HCT116 (cell line): ENCODE measurements at regions not wholly inside any gene's neighbourhood (a gene's known extent, or its start where the extent isn't known, plus 50 kb on each side); places are given as distances from the start of the nearest gene placed in this dataset.

Experiments used
- ATAC-seq: fragments of 200-7000 bp; cut with Tn5 transposase; 2 replicates; pipeline ENCODE4 v1.9.1; 2020; ENCODE audit warnings: mild to moderate bottlenecking, moderate library complexity
- BruUV-seq: library from RNA; stranded (reverse); fragments of 400-500 nt; replicated peaks from 2 replicates; lab custom pipeline; 2021; lab: Mats Ljungman, UMichigan
- CTCF ChIA-PET: fragments of 300-600 bp; sonication (Branson Sonifier 250); formaldehyde crosslinking; loops from one replicate; lab custom pipeline; 2021; ENCODE audit warnings: antibody characterized with exemption; lab: Charles Lee
- POLR2A ChIA-PET: fragments of 300-600, 350-600 bp; sonication (Branson Sonifier 250); formaldehyde crosslinking; loops from one replicate; lab custom pipeline; 2021; ENCODE audit warnings: antibody characterized with exemption; lab: Charles Lee
- RAD21 ChIA-PET, 2 experiments: fragments of 300-600 bp; sonication (Branson Sonifier 250); formaldehyde crosslinking; loops; one replicate each; lab custom pipeline; 2023; ENCODE audit warnings: low total read pairs in 2 of 2; ENCODE audit not compliant: uncharacterized antibody in 2 of 2, unreplicated experiment in 2 of 2, low non-redundant PET in 1 of 2; lab: Charles Lee
- DNase-seq: peaks from one replicate; pipeline ENCODE4 v3.0.0-alpha.2; 2010; ENCODE audit warnings: low read depth, low spot score
- H2AFZ ChIP-seq: fragments of 200-600 bp; shearing (Covaris generic), sonication (generic); 2 replicates; pipeline ENCODE4 v1.6.1; 2017; ENCODE audit warnings: low read depth, mixed run types, mixed read lengths, antibody characterized with exemption, low read length; ENCODE audit not compliant: poor library complexity, severe bottlenecking
- H3K27ac ChIP-seq: 2 replicates; pipeline ENCODE4 v1.5.1; 2012; ENCODE audit warnings: low read depth, low read length
- H3K27me3 ChIP-seq: fragments of 200-600 bp; sonication (generic); 2 replicates; pipeline ENCODE4 v1.6.1; 2016; ENCODE audit warnings: mixed run types, low read length, mixed read lengths; ENCODE audit not compliant: insufficient read depth
- H3K36me3 ChIP-seq, 2 experiments: fragments of 200-500 bp in 1 of 2; fragments of 200-600 bp in 1 of 2; sonication (Bioruptor generic) in 1 of 2; sonication (generic) in 1 of 2; 2 replicates each; pipeline versions ENCODE4 v1.5.1 to v1.6.1; 2014 to 2016; ENCODE audit warnings: low read length in 2 of 2, inconsistent platforms in 1 of 2, mixed read lengths in 1 of 2, mixed run types in 1 of 2; ENCODE audit not compliant: insufficient read depth in 2 of 2, control insufficient read depth in 1 of 2
- H3K4me1 ChIP-seq, 2 experiments: fragments of 200-600 bp in 1 of 2; sonication (generic) in 1 of 2; 2 replicates each; pipeline versions ENCODE4 v1.5.1 to v1.6.1; 2012 to 2017; ENCODE audit warnings: low read length in 2 of 2, inconsistent platforms in 1 of 2, mild to moderate bottlenecking in 1 of 2, mixed read lengths in 1 of 2, mixed run types in 1 of 2, moderate library complexity in 1 of 2; ENCODE audit not compliant: insufficient read depth in 2 of 2, control insufficient read depth in 1 of 2
- H3K4me2 ChIP-seq: fragments of 200-600 bp; sonication (generic); 2 replicates; pipeline ENCODE4 v1.6.1; 2017; ENCODE audit warnings: mixed run types, low read length, mixed read lengths
- H3K4me3 ChIP-seq, 2 experiments: fragments of 200-600 bp in 1 of 2; sonication (generic) in 1 of 2; replicated peaks in 1 of 2; 2 replicates each; pipeline ENCODE4 v1.5.1; 2011 to 2016; ENCODE audit warnings: low read length in 2 of 2, control low read depth in 1 of 2, low read depth in 1 of 2, mild to moderate bottlenecking in 1 of 2, mixed read lengths in 1 of 2, mixed run types in 1 of 2
- H3K79me2 ChIP-seq: fragments of 200-600 bp; sonication (generic); 2 replicates; pipeline ENCODE4 v1.6.1; 2017; ENCODE audit warnings: mild to moderate bottlenecking, mixed run types, low read length, moderate library complexity, mixed read lengths; ENCODE audit not compliant: insufficient read depth
- H3K9ac ChIP-seq: fragments of 200-600 bp; sonication (generic); 2 replicates; pipeline ENCODE4 v1.6.1; 2016; ENCODE audit warnings: low read length, mixed read lengths
- H3K9me2 ChIP-seq: fragments of 200-600 bp; sonication (generic), shearing (Covaris generic); 2 replicates; pipeline ENCODE4 v1.6.1; 2017; ENCODE audit warnings: mixed run types, mild to moderate bottlenecking, moderate library complexity; ENCODE audit not compliant: insufficient read depth
- H3K9me3 ChIP-seq, 2 experiments: fragments of 200-500 bp in 1 of 2; fragments of 200-600 bp in 1 of 2; sonication (Bioruptor generic) in 1 of 2; sonication (generic) in 1 of 2; 2 replicates each; pipeline ENCODE4 v1.6.1; 2014 to 2017; ENCODE audit warnings: low read length in 2 of 2, mixed read lengths in 2 of 2, inconsistent platforms in 1 of 2, low read depth in 1 of 2, mild to moderate bottlenecking in 1 of 2, mixed run types in 1 of 2, moderate library complexity in 1 of 2; ENCODE audit not compliant: control insufficient read depth in 1 of 2, insufficient read depth in 1 of 2
- H4K20me1 ChIP-seq: fragments of 200-600 bp; sonication (generic), shearing (Covaris generic); 2 replicates; pipeline ENCODE4 v1.6.1; 2017; ENCODE audit warnings: mixed run types, mild to moderate bottlenecking, moderate library complexity; ENCODE audit not compliant: insufficient read depth
- EGR1 ChIP-seq: IDR thresholded peaks from 2 replicates; pipeline ENCODE4 v1.6.1; 2012; ENCODE audit warnings: low read depth
- ELF1 ChIP-seq: IDR thresholded peaks from 2 replicates; pipeline ENCODE4 v1.6.1; 2012; ENCODE audit warnings: low read depth, borderline replicate concordance
- EZH2 ChIP-seq: fragments of 200-600 bp; sonication (generic); IDR thresholded peaks from 2 replicates; pipeline ENCODE4 v1.6.1; 2017; ENCODE audit warnings: antibody characterized with exemption, mixed run types
- JUND ChIP-seq: IDR thresholded peaks from 2 replicates; pipeline ENCODE4 v1.6.1; 2012
- RAD21 ChIP-seq: IDR thresholded peaks from 2 replicates; pipeline ENCODE4 v1.6.1; 2012; ENCODE audit warnings: low read depth, mild to moderate bottlenecking
- TCF7L2 ChIP-seq: IDR thresholded peaks from 2 replicates; pipeline ENCODE4 v1.7.0; 2011; ENCODE audit warnings: borderline replicate concordance, inconsistent platforms; ENCODE audit not compliant: insufficient read depth, insufficient read length; ENCODE audit errors: extremely low read depth
- YY1 ChIP-seq: IDR thresholded peaks from 2 replicates; pipeline ENCODE4 v1.6.1; 2011; ENCODE audit warnings: low read length, low read depth, moderate library complexity, mild to moderate bottlenecking; ENCODE audit not compliant: insufficient replicate concordance; ENCODE audit errors: extremely low read depth
- intact Hi-C: fragments of 100-400 bp; cut with micrococcal nuclease; formaldehyde crosslinking; loops from 2 replicates; pipeline ENCODE4 v1.10.0; 2022
- TF ChIP-seq, protein P1 (sequence below): IDR thresholded peaks from 2 replicates; pipeline ENCODE4 v1.6.1; 2012; ENCODE audit warnings: low read depth
- TF ChIP-seq, protein P2 (sequence below): IDR thresholded peaks from 2 replicates; pipeline ENCODE4 v1.6.1; 2012

DNA sequence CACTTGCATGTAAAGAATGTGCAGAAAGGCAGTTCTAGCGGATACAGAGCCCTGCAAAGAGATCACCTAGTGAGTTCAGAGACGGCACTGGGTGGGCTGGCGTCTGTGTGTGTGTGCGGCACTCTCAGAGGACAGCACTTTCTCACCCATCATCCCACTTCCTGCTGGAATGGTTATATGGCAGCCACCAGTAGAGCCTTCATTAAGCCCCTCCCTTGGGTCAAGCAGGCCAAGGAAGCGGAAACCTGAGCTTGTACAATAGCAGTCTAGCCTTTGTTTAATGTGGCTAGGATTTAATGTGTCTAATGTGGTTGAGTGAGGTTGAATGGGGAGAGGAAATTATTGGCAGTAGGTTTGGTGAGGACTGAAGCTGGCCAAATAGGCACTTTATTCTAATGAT is 88.3 kb upstream of the ELAC2 start:
- H3K79me2 ChIP-seq, result no peaks in the 10 kb centered on the region
- POLR2A ChIA-PET, result no interaction called here
- no peaks in the 10 kb centered on the region for H3K9me2 ChIP-seq
- no TSS peak for BruUV-seq
- TF ChIP-seq YY1, result no peak
- TF ChIP-seq, protein P1, sequence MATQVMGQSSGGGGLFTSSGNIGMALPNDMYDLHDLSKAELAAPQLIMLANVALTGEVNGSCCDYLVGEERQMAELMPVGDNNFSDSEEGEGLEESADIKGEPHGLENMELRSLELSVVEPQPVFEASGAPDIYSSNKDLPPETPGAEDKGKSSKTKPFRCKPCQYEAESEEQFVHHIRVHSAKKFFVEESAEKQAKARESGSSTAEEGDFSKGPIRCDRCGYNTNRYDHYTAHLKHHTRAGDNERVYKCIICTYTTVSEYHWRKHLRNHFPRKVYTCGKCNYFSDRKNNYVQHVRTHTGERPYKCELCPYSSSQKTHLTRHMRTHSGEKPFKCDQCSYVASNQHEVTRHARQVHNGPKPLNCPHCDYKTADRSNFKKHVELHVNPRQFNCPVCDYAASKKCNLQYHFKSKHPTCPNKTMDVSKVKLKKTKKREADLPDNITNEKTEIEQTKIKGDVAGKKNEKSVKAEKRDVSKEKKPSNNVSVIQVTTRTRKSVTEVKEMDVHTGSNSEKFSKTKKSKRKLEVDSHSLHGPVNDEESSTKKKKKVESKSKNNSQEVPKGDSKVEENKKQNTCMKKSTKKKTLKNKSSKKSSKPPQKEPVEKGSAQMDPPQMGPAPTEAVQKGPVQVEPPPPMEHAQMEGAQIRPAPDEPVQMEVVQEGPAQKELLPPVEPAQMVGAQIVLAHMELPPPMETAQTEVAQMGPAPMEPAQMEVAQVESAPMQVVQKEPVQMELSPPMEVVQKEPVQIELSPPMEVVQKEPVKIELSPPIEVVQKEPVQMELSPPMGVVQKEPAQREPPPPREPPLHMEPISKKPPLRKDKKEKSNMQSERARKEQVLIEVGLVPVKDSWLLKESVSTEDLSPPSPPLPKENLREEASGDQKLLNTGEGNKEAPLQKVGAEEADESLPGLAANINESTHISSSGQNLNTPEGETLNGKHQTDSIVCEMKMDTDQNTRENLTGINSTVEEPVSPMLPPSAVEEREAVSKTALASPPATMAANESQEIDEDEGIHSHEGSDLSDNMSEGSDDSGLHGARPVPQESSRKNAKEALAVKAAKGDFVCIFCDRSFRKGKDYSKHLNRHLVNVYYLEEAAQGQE, result no peak
- no peak for TF ChIP-seq JUND
- no peak for TF ChIP-seq TCF7L2
- TF ChIP-seq ELF1, result no peak
- TF ChIP-seq, protein P2, sequence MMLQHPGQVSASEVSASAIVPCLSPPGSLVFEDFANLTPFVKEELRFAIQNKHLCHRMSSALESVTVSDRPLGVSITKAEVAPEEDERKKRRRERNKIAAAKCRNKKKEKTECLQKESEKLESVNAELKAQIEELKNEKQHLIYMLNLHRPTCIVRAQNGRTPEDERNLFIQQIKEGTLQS, result no peak
- TF ChIP-seq RAD21, result no peak
- TF ChIP-seq EZH2, result no peak
- no peak for TF ChIP-seq EGR1
- TF ChIP-seq, all 23 proteins: peak for 0
- Histone ChIP-seq H3K9ac (no peak overlapping the region), H3K9me3 (no peaks in the 10 kb centered on the region), H3K4me2 (no peak overlapping the region), H3K4me3 (no peak overlapping the region), H2AFZ (no peak overlapping the region), H3K27ac (no peak overlapping the region), H3K27me3 (0 out of 2 replicates have a peak, but pooled peaks cover 3% of the 10 kb centered on the region), H3K36me3 (no peaks in the 10 kb centered on the region), H4K20me1 (no peaks in the 10 kb centered on the region), H3K4me1 (no peaks in the 10 kb centered on the region)
- DNase-seq, result no peak
- ChIA-PET CTCF (interaction anchor here (1.1 kb wide), 1 partner anchor 9 kb away, joined by 3 read pairs; no protein-coding TSS in a partner anchor), RAD21 (no interaction called here)
- intact Hi-C loops, result no loop called here
- ATAC-seq, result no peak
